Right hindlimb (tissue), 1 donor: ENCODE measurements at regions not wholly inside any gene's neighbourhood (a gene's known extent, or its start where the extent isn't known, plus 50 kb on each side); places are given as distances from the start of the nearest gene placed in this dataset.

ENCODE experiments used
- DNase-seq: peaks from one replicate; pipeline ENCODE4 v3.0.0-alpha.2; 2018

DNA sequence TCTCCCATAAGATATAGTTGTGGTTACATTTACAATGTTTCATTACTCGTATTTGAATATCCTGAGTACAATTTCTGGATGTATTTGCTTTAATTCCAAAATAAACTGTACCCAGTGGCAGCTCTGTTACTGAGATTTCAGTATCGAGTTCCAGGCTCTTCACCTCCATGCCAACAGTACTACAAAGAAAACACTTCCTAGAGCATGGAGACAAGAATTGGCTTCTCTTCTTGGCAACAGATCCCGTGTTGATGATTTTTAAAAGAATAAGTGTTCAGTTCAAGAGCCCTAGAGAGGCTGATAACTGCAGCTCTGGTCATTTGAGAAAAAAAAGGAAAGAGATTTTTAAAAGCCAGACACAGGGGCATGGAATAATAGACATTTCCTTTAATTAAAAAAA lies 302.8 kb downstream of the EFNB2 start:
- no peak for DNase-seq

DNA sequence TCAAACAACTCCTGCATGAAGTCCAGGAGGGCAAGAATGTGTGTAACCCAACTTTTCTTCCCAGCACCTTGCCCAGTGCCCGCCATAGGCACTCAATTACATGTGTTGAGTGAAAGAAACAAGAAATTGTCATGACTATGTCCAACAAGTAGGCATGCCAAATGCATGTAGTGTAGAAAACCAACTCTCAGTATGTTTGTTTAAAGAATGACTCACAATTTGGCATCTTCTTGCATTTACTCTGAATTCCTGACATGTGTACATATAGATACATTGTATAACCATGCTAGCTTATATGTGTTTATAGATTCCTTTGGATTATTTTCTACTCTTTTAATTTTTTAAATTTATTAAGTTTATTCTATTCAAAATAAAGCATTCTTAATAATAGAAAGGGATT lies 305.0 kb downstream of the EFNB2 start:
- DNase-seq = no peak

DNA sequence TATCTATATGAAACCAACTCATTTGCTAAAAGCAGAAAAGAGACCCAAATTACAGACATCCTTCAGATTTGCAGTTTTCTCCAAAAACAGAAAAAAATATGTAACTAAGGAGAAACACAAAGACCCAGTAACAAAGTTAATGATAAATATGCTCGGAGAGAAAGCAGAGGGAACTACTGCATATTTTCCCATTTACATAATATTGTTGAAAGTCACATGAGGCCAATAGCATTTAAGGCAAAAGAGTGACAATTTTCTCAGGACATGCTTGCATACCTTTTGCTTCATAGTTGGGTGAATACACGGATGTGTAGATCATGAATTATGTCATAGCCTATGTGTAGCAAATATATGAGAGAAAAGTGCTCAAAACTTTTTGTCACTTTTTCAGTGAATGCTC lies 310.3 kb downstream of the EFNB2 start:
- DNase-seq = no peak

DNA sequence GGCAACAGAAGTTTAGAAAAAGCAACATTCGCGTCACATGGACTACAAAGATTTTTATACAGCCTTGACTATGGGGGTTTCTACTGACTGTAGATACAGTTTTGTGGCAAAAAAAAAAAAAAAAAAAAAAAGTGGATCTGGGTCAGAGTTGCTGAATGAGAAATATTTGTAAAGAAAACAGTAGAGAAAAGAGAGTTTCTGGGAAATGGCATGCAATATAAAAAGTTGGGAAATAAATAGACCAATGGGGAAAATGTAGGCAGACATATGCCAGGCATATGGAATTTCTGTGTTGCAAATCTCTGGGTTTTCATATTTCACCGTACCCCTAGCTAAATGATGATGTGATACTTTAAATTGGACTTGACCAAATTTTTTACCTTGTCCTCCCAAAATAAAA lies 315.3 kb downstream of the EFNB2 start:
- DNase-seq = no peak

DNA sequence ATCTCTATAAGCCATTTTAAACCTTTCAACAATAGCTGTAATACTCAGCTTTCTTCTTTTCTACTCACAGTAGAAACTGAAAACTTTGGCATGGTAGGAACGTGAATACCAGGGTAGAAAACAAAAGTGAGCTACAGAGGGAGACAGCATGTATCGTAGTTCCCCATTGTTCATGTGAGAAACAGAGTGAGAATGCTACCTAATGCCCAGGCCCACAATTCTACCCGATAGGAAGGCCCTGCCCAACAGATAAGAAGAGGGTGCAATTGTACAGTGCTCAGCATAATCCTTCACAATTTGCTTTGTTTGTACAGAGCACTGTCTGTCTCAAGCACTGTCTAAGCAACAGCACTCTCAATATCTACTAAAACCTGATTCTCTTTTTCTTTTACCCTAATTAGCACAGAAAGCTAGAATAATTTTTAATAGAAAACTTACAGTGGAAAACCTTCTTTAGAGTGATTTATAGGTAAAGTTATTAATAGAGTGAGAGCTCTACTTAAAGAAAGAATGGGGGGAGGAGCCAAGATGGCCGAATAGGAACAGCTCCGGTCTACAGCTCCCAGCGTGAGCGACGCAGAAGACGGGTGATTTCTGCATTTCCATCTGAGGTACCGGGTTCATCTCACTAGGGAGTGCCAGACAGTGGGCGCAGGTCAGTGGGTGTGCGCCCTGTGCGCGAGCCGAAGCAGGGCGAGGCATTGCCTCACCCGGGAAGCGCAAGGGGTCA lies 322.3 kb downstream of the EFNB2 start:
- no peak for DNase-seq

DNA sequence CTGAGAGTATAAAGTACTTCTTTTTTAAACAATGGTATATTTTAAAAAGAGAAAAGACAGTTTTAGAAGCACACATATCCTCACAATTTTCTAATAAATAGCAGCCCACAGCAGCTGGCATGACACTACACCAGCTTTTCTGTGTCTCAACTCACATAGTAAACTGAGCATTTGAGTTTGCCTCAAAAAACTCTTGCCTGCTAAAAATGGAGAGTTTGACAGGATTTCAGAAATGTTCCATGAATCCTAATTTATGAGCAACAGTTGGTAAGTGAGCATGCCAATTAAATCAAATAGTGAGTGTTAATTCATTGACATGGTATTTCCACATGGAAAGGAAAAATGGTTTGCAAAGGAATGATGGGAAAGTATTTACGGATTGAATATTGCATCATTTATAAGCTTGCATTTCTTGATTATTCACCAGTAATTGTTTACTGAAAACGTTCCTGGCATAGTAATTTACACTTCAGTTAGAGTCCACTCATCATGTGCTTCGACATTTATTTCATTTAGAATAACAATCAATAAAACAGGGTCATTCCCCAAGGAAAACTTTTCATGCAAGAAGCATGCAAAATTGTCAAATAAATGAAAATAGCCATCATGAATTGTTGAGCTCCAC lies 323.0 kb downstream of the EFNB2 start:
- no peak for DNase-seq

DNA sequence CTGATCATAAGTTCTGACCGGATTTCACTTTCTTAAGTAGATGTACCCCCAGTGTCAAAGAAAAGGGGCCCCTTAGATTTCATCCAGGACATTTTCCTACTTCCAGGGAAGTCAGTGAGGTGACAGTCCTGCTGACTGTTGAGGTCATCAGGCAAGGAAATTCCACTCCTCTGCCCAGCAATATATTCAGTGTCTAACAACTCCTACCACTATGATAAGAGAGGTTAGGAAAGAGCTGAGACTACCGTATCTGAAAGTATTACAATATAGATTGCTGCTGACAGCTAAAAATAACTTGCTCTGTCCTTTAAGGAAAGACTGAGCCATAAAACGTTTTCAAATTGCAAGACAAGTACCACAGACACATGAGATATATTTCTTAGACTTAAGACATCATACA lies 325.1 kb downstream of the EFNB2 start:
- DNase-seq = no peak

DNA sequence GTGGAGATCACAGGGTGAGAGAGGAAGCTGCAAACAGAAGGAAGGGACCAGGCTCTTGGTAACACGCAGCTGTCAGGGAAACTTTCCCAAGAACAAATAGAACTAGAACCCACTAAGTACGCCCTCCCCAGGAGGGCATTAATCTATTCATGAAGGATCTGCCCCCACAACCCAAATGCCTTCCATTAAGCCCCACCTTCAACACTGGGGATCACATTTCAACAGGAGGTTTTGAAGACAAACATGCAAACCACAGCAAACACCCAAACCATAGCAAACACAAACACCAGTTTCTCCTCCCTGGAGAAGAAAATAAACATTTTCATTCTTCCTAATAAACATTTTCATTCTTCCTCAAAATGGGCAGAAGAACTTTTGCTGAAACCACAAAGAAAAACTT lies 329.6 kb downstream of the EFNB2 start:
- no peak for DNase-seq

DNA sequence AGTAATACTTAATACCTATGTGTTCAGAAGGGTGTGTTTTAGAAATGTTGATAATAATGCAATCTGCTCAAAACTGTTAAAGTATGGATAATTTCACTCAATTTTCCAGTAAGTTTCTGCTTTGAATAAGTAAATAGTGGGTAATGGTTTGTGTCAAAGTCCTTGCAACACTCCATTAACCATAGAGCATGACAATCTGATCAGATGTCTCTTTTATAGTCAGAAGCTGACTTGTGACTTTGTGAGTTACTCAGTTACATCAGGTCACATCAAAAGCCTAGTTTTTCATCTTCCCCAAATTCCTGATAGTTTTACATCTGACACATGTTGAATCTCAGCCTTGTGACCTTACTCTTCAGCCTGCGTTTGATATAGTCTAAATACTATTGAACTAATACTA lies 338.0 kb downstream of the EFNB2 start:
- no peak for DNase-seq

DNA sequence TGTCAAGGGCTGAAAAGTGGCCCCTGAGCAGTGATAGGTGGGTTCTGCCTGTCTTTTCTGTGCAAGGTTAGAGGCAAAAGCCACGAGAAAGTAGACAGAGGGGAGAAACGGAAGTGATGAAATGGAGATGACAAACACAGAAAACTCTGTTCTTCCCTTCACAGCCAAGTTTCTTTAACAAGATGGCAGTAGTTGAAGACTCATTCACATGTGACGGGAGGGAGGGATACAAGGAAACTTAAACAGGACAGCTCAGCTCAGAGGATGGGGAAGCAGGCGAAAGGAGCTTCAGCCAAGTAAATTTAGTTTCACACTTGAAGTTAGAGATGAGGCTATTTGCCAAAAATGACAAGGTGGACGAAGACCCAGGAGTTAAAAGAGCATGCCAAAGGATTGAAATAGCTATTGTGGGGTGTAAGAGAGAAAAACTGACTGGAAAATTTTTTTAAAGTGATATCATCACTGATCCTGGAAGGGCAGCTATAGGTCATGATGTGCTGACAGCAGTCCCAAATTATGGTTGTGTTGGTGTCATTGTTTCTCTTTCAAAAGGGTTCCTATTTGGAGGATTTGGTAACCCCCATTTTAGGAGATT lies 347.9 kb downstream of the EFNB2 start:
- DNase-seq = no peak

DNA sequence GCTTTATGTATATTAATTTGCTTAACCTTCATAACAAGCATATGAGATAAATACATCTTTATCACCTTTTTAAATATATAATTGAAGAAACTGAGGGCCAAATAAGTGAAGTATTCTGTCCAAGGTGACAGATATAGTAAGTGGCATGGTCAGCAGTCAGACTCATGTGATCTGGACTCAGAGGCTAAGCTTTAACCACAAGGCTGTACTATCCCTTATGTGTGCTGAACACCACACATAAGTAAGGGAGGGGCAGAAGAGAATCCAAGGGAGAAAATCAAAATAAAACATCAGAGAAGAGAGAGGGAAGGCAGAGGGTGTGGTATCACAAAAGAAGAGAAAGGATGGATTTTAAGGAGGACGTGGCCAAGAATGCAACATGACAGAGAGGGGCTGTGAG lies 348.4 kb downstream of the EFNB2 start:
- no peak for DNase-seq

DNA sequence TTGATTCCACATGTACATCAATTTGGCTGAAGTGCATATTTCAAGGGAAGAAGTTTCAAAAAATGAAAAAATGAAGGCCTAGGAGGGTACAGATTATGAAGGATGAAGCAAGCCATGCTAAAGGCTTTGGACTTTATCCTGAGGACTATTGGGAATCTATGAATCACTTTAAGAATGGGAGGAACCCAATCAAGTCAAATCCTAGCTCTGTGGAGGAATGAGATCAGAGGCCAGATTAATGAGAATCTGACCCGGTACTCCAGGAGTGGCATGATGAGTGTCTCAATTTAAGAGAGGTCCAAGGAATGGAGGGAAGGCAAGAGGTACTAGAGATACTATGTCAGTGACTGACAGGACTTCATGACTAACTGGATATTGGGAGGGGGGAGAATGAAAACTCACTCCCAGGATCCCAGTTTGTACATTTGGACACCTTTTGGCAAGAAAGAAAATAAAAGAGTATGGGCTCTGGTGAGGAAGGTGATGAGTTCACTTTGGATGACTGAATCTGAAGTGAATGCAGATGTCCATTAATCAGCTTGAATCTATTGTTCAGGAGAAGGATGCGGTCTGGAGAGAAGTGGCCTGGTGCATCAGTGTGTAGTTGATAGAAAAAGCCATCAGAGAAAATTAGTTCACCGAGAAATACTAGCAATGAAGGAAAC lies 349.0 kb downstream of the EFNB2 start:
- no peak for DNase-seq

DNA sequence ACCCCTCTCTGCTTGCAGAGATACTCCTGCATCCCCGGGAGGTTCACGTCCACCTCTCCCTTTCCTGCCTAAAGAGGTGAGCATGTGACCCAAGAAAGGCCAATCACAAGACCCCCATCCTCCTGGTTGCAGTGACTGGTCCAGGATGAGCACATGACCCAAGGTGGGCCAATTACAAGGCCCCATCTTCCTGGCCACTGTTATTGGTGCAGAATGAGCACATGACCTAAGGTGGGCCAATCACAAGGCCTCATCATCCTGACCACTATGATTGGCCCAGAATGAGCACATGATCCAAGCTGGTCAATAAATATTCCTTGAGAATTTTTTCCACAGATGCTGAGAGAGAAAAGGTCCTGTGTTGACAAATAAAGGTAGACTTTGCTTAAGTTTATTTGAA lies 350.7 kb downstream of the EFNB2 start:
- no peak for DNase-seq

DNA sequence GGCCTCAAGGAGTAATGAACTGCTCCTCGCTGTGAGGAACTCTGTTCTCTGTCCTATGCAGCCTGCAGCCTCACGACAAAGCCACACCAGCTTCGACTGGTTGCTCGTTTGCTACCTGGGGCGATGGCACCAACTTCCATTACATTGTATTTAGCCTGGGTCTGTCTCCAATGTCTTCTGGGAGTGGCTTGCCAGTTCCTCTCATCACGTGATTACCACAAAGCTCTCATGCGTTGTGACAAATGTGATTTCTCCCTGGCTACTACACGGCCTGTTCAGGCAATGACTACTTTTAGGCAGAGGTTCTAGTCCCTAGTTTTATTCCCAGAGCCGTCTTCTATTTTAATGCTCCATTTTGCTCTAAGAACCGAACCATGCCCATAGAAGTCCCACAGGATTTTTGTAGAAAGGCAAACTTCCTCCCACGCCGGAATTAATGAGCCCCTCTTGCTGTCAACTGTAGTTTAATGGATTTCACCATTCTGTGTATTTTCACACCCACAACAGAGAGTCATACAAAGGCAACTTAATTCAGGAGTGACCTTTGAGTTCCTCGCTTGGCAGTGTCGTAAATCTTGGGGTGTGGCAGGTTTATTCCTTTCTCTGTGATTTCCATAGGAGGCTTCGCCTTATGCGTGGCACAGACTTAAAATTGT lies 351.9 kb downstream of the EFNB2 start:
- DNase-seq = no peak

DNA sequence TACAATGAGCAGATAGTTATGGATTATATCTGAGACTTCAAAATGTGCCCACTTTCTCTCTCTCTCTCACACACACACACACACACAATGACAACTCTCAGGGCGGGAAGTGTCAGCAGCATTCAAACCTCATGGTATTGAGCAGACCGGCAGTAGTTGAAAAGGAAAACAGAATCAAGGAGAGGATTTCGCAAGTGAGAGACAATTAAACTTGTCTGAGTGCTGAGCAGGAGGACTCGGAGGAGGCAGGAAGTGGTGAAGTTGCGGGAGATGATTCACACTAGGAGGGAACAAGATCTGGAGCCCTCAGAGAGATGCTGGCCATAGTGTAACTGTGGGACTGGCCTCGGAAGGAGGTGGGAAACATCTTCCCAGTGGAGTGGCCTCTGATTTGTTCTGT lies 353.1 kb downstream of the EFNB2 start:
- no peak for DNase-seq

DNA sequence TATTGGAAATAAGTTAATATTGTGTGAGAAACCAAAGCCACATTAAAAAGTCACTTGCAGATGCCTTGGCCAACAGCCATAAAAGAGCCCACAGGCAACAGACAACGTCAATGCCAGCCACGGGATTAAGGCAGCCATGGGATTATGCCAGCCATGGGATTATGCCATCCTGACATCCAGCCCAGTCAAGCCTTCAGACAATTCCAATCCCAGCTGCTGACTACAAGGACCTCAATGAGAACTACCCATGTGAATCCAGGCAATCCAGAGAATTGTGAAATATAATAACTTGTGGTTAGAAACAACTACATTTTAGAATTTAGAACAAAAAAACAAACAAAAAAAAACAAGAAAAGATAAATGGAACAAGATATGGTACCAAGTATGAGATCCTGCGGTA lies 356.6 kb downstream of the EFNB2 start:
- DNase-seq = no peak

DNA sequence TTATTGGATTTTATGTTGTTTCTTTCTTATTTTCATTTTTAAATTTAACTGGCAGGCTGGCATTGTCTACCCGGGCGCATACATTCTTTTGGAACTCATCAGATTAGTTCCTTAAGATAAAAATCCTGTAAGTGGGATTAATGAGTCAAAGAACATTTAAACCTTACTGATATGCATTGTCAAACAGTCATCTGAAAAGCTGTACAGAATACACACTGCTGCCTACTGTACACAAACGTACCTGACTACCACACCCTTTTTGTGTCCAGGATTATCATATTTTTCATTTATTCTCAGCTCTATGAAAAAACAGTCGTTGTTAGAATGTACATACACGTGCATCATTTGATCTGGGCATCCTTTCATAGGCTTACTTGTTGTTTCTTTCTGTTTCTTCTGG lies 358.3 kb downstream of the EFNB2 start:
- no peak for DNase-seq

DNA sequence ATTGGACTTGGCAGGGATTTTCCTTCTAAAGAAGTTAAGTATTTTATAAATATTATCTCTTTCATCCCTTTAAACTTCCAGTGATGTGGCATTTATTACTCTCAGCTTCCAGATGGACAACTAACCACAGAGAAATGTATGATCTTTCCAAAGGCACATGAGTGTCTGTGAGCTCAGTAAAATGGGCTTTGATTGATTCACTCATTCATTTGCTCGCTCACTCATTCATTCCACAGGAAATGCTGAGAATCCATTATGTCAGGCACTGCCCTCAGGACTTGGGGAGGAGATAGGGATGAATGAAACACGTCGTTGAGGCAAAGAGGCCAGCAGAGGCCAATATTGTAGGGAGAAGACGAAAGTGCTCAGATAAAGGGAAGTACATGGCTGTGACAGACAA lies 359.3 kb downstream of the EFNB2 start:
- DNase-seq = no peak

DNA sequence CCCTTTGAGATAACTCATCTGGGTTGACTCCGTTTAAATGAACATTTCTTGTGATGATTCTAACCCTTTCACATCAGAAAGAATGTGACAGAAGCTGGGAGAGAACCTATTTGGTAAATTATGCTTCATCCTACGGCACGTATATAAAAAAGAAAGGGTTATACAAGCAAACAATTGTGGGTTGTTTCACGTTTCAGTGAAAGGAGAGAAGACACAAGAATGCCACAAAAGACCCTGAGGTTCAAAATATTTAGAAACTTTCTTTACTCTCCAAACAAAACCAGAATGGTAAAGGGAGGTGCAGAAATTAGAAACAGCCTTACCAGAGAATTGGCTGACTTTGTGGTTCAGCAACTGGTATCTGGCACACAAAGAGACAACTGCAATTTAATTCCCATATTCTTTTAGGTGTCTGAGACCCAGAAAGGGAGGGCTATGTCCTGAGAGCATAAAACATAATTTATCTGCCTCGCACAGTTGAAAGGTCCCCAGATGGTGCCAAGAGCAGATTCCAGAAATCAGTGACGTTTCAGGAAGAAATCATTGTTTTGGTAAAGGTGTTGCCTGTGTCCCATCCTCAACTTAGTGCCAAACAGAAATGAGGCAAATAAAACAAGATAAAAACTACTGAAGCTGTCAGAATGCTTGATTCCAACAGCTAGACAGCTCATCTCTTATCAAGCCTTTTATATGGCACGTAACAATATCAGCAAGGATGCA lies 361.4 kb downstream of the EFNB2 start:
- DNase-seq = no peak

DNA sequence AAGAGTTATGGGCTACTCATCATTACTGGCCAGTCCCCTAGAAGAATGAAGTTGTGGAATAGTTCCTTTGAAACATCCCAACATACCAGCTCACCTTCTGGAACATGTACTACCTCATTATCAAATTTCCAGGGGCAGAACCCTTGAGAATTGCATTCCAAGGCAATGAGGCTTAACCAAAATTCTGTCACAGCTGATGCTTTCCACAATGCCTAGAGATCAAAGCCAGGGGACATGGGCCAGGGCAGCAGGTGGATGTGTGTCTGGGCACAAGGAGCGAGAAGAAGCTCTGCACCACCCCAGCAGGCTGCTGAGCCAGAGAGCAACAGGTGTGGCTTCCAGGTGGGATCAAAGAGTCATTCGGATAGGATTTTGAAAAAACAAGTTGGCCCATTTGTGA lies 362.1 kb downstream of the EFNB2 start:
- no peak for DNase-seq

DNA sequence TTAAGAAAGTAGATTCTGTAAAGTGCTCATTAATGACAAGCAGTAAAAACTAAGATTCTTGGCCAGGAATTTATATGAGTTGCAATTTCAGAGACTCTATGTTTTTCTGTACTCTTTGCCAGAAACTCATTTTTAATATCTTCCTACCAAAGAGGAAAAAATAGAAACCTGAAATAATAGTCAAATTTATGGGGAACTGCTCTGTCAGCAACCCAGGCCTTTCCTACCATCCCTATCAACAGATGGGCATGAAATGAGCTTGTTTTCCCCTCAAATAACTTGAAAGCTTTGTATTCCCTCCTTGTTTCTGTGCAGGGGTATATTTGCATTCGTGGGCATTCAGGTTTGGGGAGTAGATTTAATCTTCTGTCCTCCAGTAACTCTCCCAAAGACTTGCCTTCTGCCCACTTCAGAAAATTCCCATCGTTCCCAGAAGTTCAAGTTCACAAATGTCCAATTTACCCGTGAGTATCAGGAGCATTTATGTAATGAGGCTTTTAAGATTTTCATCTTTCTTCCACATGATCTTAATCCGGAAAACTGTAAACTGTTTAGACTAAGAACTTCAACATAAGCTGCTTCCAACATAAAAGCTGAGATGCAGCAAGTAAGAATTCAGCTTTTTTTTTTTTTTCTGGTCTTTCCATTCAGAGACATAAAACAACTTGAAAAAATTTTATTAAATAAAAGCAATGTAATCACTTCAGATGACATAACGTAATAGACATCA lies 363.1 kb downstream of the EFNB2 start:
- DNase-seq = no peak

DNA sequence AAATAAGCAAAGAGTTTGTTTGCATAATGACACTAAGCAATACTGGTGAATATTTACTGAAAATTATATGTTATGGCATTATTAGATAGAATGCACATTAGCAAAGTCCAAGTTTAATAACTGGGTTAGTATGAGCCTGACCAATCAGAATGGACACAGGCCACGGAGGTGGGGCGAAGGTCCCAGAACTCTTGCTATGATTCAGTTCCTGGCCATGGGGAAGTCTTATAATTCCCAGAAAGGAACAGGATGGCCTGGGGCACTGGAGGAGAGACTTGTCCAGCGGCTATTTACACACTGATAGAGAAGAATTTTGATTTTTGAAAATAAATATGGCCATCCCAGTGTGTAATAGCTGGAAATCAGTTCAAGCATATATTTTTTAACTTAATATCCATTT lies 372.0 kb downstream of the EFNB2 start:
- DNase-seq = no peak
